GM10248 (cell line): ENCODE measurements at regions not wholly inside any gene's neighbourhood (a gene's known extent, or its start where the extent isn't known, plus 50 kb on each side); places are given as distances from the start of the nearest gene placed in this dataset.

Experiments
- CTCF ChIA-PET: fragments of 300-600 bp; sonication (Branson Sonifier 250); formaldehyde crosslinking; extraction: SDS; loops from one replicate; lab custom pipeline; 2021; ENCODE audit warnings: antibody characterized with exemption; lab: Yijun Ruan, JAX
- POLR2A ChIA-PET: fragments of 350-650 bp; sonication (Branson Sonifier 250); formaldehyde crosslinking; extraction: SDS; loops from one replicate; lab custom pipeline; 2020; ENCODE audit warnings: antibody characterized with exemption; lab: Yijun Ruan, JAX
- DNase-seq: peaks from one replicate; pipeline ENCODE4 v3.0.0; 2012; ENCODE audit errors: extremely low spot score
- TF ChIP-seq, protein P1 (sequence below): IDR thresholded peaks from 2 replicates; pipeline ENCODE4 v1.5.1; 2012; ENCODE audit warnings: mild to moderate bottlenecking, low read depth; ENCODE audit errors: extremely low read depth, missing control alignments, control extremely low read depth

- DNase-seq: no peak
- CTCF ChIA-PET: no interaction called here
- POLR2A ChIA-PET: no interaction called here
- TF ChIP-seq, protein P1, sequence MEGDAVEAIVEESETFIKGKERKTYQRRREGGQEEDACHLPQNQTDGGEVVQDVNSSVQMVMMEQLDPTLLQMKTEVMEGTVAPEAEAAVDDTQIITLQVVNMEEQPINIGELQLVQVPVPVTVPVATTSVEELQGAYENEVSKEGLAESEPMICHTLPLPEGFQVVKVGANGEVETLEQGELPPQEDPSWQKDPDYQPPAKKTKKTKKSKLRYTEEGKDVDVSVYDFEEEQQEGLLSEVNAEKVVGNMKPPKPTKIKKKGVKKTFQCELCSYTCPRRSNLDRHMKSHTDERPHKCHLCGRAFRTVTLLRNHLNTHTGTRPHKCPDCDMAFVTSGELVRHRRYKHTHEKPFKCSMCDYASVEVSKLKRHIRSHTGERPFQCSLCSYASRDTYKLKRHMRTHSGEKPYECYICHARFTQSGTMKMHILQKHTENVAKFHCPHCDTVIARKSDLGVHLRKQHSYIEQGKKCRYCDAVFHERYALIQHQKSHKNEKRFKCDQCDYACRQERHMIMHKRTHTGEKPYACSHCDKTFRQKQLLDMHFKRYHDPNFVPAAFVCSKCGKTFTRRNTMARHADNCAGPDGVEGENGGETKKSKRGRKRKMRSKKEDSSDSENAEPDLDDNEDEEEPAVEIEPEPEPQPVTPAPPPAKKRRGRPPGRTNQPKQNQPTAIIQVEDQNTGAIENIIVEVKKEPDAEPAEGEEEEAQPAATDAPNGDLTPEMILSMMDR: no peak
Measured at GRCh38 chr13:97702614-97703013, 250.9 kb upstream of the IPO5 start.

- POLR2A ChIA-PET: no interaction called here
- TF ChIP-seq, protein P1: no peak
- CTCF ChIA-PET: no interaction called here
- no peak for DNase-seq
Measured at GRCh38 chr13:97710797-97711196, 242.7 kb upstream of the IPO5 start.

DNA sequence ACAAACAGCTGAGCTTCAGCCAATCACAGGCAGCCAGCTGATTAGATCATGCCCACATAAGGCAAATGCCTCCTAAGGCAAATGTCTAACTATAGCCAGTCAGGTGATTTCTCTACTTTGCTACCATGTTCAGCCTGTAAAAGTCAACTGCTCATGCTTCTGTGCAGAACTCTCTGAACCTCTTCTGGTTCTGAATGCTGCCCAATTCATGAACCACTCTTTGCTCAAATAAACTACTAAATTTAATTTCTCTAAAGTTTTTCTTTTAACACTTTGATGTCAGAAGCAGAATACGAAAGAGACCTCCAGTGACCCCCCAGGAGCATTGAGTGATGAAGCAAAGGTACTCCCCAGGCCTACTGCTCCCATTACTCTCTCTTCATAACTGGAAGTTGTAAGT, 240.7 kb upstream of the IPO5 start:
- TF ChIP-seq, protein P1: no peak
- POLR2A ChIA-PET: no interaction called here
- DNase-seq: no peak
- CTCF ChIA-PET: no interaction called here

DNA sequence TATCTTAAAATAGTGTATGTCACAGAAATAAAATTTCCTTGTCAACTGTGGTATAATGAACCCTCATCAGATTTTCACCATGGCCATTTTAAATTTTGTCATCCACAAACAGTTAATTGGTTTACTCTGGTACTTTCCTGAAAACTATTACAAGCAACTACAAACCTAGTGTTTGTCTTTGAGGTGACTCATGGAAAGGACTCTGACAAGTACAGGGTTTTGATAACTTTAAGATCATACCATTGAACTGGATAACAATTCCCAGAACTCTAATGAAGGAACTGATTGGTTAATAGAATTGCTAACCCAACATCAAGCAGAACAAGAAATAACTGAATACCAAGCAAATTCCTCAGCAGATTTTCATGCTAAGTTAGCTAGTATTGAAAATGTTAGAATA, 237.7 kb upstream of the IPO5 start:
- CTCF ChIA-PET: no interaction called here
- TF ChIP-seq, protein P1: no peak
- POLR2A ChIA-PET: no interaction called here
- no peak for DNase-seq

GRCh38 chr13:97716746-97717145, 236.7 kb upstream of the IPO5 start:
- TF ChIP-seq, protein P1: no peak
- DNase-seq: no peak
- ChIA-PET CTCF (interaction anchor here (2.4 kb wide), 1 partner anchor 11 kb away, joined by 10 read pairs; no protein-coding TSS in a partner anchor), POLR2A (no interaction called here)

- POLR2A ChIA-PET: no interaction called here
- CTCF ChIA-PET: no interaction called here
- DNase-seq: no peak
- TF ChIP-seq, protein P1: no peak
Measured at GRCh38 chr13:97719736-97720135, 233.7 kb upstream of the IPO5 start.

DNA sequence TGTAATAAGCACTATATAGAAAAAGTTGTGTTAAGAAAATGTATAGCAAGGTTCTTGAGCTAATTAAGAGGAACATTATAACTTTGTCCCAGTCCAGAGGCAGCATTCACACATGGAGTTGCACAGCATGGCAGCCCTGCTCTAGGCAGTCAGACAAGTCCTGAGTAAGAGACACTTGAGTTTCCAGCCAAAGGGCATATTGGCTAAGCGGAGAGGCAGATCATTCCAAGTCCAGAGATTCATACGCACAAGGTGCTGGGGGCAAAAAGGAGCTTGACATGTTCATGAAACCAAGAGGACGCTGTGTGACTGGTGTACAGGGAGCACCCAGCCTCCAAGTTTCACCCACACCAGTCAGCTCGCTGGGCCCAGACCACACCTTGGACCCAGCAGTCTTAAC, 232.6 kb upstream of the IPO5 start:
- TF ChIP-seq, protein P1: no peak
- CTCF ChIA-PET: interaction anchor here (1.2 kb wide), 1 partner anchor 23 kb away, joined by 4 read pairs; no protein-coding TSS in a partner anchor
- POLR2A ChIA-PET: no interaction called here
- DNase-seq: no peak
